ENCODE measurements at regions not wholly inside any gene's neighbourhood (a gene's known extent, or its start where the extent isn't known, plus 50 kb on each side); places are given as distances from the start of the nearest gene placed in this dataset.

DNA sequence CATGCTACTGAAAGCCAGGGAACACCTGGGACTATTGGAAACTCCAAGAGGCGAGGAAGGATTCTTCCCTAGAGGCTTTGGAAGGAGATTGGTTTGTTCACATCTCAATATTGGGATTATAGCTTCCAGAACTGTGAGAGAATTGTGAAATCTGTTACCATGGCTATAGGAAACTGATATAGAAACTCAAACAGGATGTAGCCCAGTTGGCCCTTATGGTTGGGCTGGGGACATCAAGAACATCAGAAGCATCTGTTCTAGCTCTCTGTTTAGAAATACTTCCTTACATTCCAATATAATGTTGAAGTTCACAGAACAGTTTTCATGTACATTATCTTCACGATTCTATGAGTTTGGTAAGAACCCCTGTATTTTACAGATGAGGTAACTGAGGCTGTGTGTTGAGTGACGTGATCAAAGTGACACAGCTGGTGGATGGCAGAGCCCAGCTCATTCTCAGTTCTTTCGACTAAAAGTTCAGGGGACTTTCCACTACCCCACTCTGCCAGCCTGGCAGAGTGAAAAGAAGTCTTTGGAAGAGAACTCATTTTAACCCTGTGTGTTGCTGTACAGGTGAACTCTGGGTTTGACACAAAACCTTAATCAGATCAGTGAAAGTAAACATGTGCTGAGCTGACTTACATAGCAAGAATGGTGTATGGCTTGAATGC is 183.0 kb downstream of the GBA3 start:
- Histone ChIP-seq H3K36me3 (ENCODE audit: control insufficient read depth in 2 of 3, insufficient read depth in 3 of 3, low read length in 3 of 3) (no peaks in the 10 kb centered on the region), H3K4me1 (ENCODE audit: control insufficient read depth in 2 of 3, insufficient read depth in 2 of 3, low read depth in 1 of 3, low read length in 3 of 3) (peaks cover 0 to 7% (median 6%) of the 10 kb centered on the region in 3 donors), H3K9me3 (ENCODE audit: control insufficient read depth in 2 of 3, insufficient read depth in 1 of 3, low read length in 3 of 3) (no peaks in the 10 kb centered on the region), H3K9ac (ENCODE audit: low read length in 3 of 3) (no peak overlapping the region), H3K27me3 (ENCODE audit: control insufficient read depth, insufficient read depth, low read length) (no peaks in the 10 kb centered on the region), H3K27ac (ENCODE audit: low read depth in 2 of 2, low read length in 2 of 2) (peak overlapping the region in 1 of 2 donors; percentile 44), H3K4me3 (ENCODE audit: low read length in 3 of 3) (no peak overlapping the region)
- intact Hi-C loops (cut with DNase I): no loop called here
- DNase-seq (no peak), FAIRE-seq (no peak)
- TF ChIP-seq, protein P1, sequence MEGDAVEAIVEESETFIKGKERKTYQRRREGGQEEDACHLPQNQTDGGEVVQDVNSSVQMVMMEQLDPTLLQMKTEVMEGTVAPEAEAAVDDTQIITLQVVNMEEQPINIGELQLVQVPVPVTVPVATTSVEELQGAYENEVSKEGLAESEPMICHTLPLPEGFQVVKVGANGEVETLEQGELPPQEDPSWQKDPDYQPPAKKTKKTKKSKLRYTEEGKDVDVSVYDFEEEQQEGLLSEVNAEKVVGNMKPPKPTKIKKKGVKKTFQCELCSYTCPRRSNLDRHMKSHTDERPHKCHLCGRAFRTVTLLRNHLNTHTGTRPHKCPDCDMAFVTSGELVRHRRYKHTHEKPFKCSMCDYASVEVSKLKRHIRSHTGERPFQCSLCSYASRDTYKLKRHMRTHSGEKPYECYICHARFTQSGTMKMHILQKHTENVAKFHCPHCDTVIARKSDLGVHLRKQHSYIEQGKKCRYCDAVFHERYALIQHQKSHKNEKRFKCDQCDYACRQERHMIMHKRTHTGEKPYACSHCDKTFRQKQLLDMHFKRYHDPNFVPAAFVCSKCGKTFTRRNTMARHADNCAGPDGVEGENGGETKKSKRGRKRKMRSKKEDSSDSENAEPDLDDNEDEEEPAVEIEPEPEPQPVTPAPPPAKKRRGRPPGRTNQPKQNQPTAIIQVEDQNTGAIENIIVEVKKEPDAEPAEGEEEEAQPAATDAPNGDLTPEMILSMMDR (IDR thresholded peaks at IDR 0.05; ENCODE audit: borderline replicate concordance, extremely low read depth, insufficient read depth): no peak

DNA sequence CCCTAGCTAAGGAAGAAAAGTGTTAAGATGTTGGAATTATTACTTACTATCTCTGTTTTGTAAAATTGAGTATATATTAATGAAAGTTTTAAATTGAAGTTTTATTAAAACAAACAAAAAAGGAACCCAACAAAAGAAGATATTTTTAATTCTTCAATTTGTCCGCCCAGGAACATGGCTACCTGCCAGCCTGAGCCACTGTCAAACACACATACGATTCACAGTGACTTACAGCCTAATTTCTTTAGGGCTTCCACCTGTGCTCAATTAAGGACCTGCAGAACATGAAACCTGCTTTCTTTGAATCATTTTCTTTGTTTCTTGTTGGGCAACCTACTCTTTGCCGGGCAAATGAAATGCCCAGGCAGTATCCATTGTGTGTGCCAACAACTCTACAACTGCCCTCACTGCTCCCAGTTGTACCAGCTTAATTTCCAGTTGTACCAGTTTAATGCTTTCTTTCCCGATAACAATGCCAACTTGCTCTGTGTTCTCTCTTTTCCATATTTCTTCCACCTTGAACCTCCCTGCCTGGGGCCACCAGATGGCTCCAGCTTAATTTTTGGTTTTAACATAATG is 181.7 kb downstream of the GBA3 start:
- H3K36me3 ChIP-seq (ENCODE audit: control insufficient read depth in 2 of 3, insufficient read depth in 3 of 3, low read length in 3 of 3): no peaks in the 10 kb centered on the region
- intact Hi-C loops (cut with DNase I): no loop called here
- peaks cover 0 to 2% (median 0%) of the 10 kb centered on the region in 3 donors for H3K4me1 ChIP-seq (ENCODE audit: control insufficient read depth in 2 of 3, insufficient read depth in 2 of 3, low read depth in 1 of 3, low read length in 3 of 3)
- peak overlapping the region; percentile 2 to 32 for H3K27ac ChIP-seq (ENCODE audit: low read depth in 2 of 2, low read length in 2 of 2)
- no peak overlapping the region for H3K4me3 ChIP-seq (ENCODE audit: low read length in 3 of 3)
- TF ChIP-seq, protein P1 (IDR thresholded peaks at IDR 0.05; ENCODE audit: borderline replicate concordance, extremely low read depth, insufficient read depth): no peak
- DNase-seq (no peak), FAIRE-seq (no peak)
- H3K9ac ChIP-seq (ENCODE audit: low read length in 3 of 3): no peak overlapping the region
- no peaks in the 10 kb centered on the region for H3K27me3 ChIP-seq (ENCODE audit: control insufficient read depth, insufficient read depth, low read length)
- no peaks in the 10 kb centered on the region for H3K9me3 ChIP-seq (ENCODE audit: control insufficient read depth in 2 of 3, insufficient read depth in 1 of 3, low read length in 3 of 3)

DNA sequence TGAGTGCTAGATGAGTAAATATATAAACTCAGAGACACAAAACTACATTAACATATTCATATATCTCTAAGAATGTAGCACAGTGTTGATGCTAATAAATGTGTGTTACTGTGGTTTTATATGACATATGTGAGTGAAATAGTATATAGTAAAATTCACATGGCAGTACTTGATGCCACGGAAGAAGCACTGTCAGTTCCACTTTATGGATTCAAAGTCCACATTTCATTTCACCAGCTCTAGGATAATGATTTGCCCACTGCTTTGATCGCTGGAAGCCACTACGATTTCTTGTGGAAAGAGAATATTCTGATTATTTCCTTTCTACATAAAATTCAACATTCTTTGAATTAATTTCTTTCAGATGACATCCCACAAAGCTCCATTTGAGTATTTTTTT is 181.2 kb downstream of the GBA3 start:
- TF ChIP-seq, protein P1 (IDR thresholded peaks at IDR 0.05; ENCODE audit: borderline replicate concordance, extremely low read depth, insufficient read depth): no peak
- no peak for FAIRE-seq

More for the DNA sequence above, 181.2 kb downstream of the GBA3 start:
- H3K4me1 ChIP-seq (ENCODE audit: control insufficient read depth in 2 of 3, insufficient read depth in 2 of 3, low read depth in 1 of 3, low read length in 3 of 3): peaks cover 0 to 2% (median 0%) of the 10 kb centered on the region in 3 donors
- H3K27ac ChIP-seq (ENCODE audit: low read depth in 2 of 2, low read length in 2 of 2): peak overlapping the region in 1 of 2 donors; percentile 32
- no peaks in the 10 kb centered on the region for H3K36me3 ChIP-seq (ENCODE audit: control insufficient read depth in 2 of 3, insufficient read depth in 3 of 3, low read length in 3 of 3)
- DNase-seq: peak in 1 of 5 donors; percentile 17
- intact Hi-C loops (cut with DNase I): no loop called here
- H3K4me3 ChIP-seq (ENCODE audit: low read length in 3 of 3): peak overlapping the region in 1 of 3 donors; percentile 4
- H3K9me3 ChIP-seq (ENCODE audit: control insufficient read depth in 2 of 3, insufficient read depth in 1 of 3, low read length in 3 of 3): no peaks in the 10 kb centered on the region
- no peaks in the 10 kb centered on the region for H3K27me3 ChIP-seq (ENCODE audit: control insufficient read depth, insufficient read depth, low read length)
- H3K9ac ChIP-seq (ENCODE audit: low read length in 3 of 3): no peak overlapping the region
